ENCODE measurements at regions not wholly inside any gene's neighbourhood (a gene's known extent, or its start where the extent isn't known, plus 50 kb on each side); places are given as distances from the start of the nearest gene placed in this dataset.
"Not testable (repeated sequence)": the region's sequence is repeated elsewhere in the genome, so short reads cannot be mapped to it uniquely, and the experiment has no call there.

GRCh38 chr5:2807244-2807643 lies 55.8 kb upstream of the IRX2 start:
- not testable (repeated sequence) for TF ChIP-seq CTCF, POLR2A (IDR thresholded peaks at IDR 0.05)
